HFFc6 (cell line): ENCODE measurements at regions not wholly inside any gene's neighbourhood (a gene's known extent, or its start where the extent isn't known, plus 50 kb on each side); places are given as distances from the start of the nearest gene placed in this dataset.
A peak's percentile ranks its signal among the peaks of the same experiment; 100 is the strongest.

ENCODE experiments used
- DNase-seq: peaks from one replicate; pipeline ENCODE4 v3.0.0-alpha.2; 2018
- H3K27ac Mint-ChIP-seq: 2 replicates; pipeline ENCODE4 v1.8.0; 2020; ENCODE audit warnings: mild to moderate bottlenecking, mixed read lengths
- H3K27me3 Mint-ChIP-seq: 2 replicates; pipeline ENCODE4 v1.8.0; 2021; ENCODE audit warnings: mild to moderate bottlenecking, moderate library complexity, mixed read lengths; ENCODE audit not compliant: insufficient read depth
- H3K36me3 Mint-ChIP-seq: 2 replicates; pipeline ENCODE4 v1.8.0; 2021; ENCODE audit warnings: low read depth, mixed read lengths
- H3K4me1 Mint-ChIP-seq: 2 replicates; pipeline ENCODE4 v1.8.0; 2020; ENCODE audit warnings: low read depth, mixed read lengths
- H3K4me3 Mint-ChIP-seq: 2 replicates; pipeline ENCODE4 v1.8.0; 2020; ENCODE audit warnings: mild to moderate bottlenecking, moderate library complexity, mixed read lengths
- H3K9me3 Mint-ChIP-seq: 2 replicates; pipeline ENCODE4 v1.8.0; 2020; ENCODE audit warnings: mild to moderate bottlenecking, mixed read lengths
- CTCF ChIP-seq: fragments of 200-600 bp; sonication (generic); IDR thresholded peaks from 2 replicates; pipeline ENCODE4 v1.5.0; 2021; ENCODE audit warnings: antibody characterized with exemption, mild to moderate bottlenecking

- H3K27ac Mint-ChIP-seq = no peak overlapping the region
- no peak for TF ChIP-seq CTCF
- no peak for DNase-seq
Measured at GRCh38 chr1:219398815-219399396, 214.0 kb downstream of the ZC3H11B start.

DNA sequence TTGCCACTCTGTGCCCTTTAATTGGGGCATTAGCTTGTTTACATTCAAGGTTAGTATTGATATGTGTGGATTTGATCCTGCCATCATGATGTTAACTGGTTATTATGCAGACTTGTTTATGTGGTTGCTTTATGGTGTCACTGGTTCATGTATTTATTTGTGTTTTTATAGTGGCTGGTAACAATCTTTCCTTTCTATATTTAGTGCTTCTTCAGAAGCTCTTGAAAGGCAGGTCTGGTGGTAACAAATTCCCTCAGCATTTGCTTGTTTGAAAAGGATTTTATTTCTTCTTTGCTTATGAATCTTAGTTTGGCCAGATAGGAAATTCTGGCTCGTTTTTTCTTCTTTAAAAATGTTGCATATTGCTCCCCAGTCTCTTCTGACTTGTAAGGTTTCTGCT is 215.4 kb downstream of the ZC3H11B start:
- H3K27me3 Mint-ChIP-seq = no peaks in the 10 kb centered on the region
- no peak overlapping the region for H3K4me3 Mint-ChIP-seq
- peaks cover 5% of the 10 kb centered on the region; the same call in 1 of the 2 replicates for H3K36me3 Mint-ChIP-seq
- H3K9me3 Mint-ChIP-seq = peaks cover 30% of the 10 kb centered on the region
- H3K27ac Mint-ChIP-seq = no peak overlapping the region
- no peak for TF ChIP-seq CTCF
- no peak for DNase-seq
- no peaks in the 10 kb centered on the region for H3K4me1 Mint-ChIP-seq

More at GRCh38 chr1:219398815-219399396, 214.0 kb downstream of the ZC3H11B start:
- Mint-ChIP-seq H3K4me1 (no peaks in the 10 kb centered on the region), H3K9me3 (peaks cover 30% of the 10 kb centered on the region), H3K4me3 (no peak overlapping the region), H3K36me3 (peaks cover 5% of the 10 kb centered on the region; the same call in 1 of the 2 replicates), H3K27me3 (0 out of 2 replicates have a peak, but pooled peaks cover 2% of the 10 kb centered on the region)

GRCh38 chr1:219391297-219391696 is 217.6 kb downstream of the LYPLAL1 start:
- Mint-ChIP-seq H3K36me3 (no peaks in the 10 kb centered on the region), H3K27me3 (no peaks in the 10 kb centered on the region), H3K4me3 (no peak overlapping the region), H3K27ac (no peak overlapping the region), H3K4me1 (no peaks in the 10 kb centered on the region), H3K9me3 (peaks cover 4% of the 10 kb centered on the region; the same call in 1 of the 2 replicates)
- TF ChIP-seq CTCF = no peak
- no peak for DNase-seq

GRCh38 chr1:219387211-219387610 is 213.5 kb downstream of the LYPLAL1 start:
- Mint-ChIP-seq H3K27me3 (peaks cover 3% of the 10 kb centered on the region; the same call in 1 of the 2 replicates), H3K4me3 (no peak overlapping the region), H3K9me3 (no peaks in the 10 kb centered on the region), H3K27ac (no peak overlapping the region), H3K4me1 (no peaks in the 10 kb centered on the region), H3K36me3 (no peaks in the 10 kb centered on the region)
- no peak for DNase-seq
- TF ChIP-seq CTCF = no peak

DNA sequence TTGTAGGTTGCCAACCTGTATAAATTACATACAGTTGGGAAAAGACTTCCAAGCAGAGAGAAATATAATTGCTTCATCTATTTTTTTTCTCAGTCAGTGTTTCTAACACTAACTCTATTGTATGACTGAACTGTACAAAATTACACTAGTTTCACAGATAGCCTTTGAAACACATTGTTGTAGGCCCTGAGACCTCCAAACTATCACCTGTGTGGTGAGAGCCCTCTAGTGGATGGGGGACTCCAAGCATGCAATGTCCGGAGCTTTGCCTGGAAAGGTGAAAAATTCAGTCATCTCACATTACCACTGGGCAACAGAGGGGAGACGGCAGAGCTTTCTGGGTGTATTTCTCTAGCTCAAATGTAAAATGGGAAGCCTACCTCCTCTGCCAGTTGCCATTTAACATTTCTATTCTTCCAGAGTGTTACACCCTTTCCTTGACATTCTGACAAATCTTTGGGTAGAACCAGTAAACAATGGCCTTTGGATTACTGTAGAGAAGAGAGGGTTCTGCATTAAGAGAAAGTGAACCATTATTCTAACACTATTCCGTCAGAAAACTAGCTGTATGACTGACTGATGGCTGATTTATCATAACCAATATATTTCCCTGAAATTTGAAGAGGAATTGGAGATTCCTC is 212.2 kb downstream of the LYPLAL1 start:
- no peaks in the 10 kb centered on the region for H3K4me1 Mint-ChIP-seq
- H3K27ac Mint-ChIP-seq = no peak overlapping the region
- H3K9me3 Mint-ChIP-seq = no peaks in the 10 kb centered on the region
- DNase-seq = peak; percentile 31
- no peak overlapping the region for H3K4me3 Mint-ChIP-seq
- H3K36me3 Mint-ChIP-seq = no peaks in the 10 kb centered on the region
- peaks cover 3% of the 10 kb centered on the region; the same call in 1 of the 2 replicates for H3K27me3 Mint-ChIP-seq
- TF ChIP-seq CTCF = peak; percentile 84
